Psoas muscle (tissue), 7 donors: ENCODE measurements at regions not wholly inside any gene's neighbourhood (a gene's known extent, or its start where the extent isn't known, plus 50 kb on each side); places are given as distances from the start of the nearest gene placed in this dataset.

Experiments
- ATAC-seq, 4 donors: fragments of 200-7000 bp; cut with Tn5 transposase; one replicate each; pipeline ENCODE4 v1.9.1; 2020; ENCODE audit warnings: moderate library complexity in 3 of 4, mild to moderate bottlenecking in 2 of 4
- DNase-seq, 2 donors: peaks; one replicate each; pipeline ENCODE4 v3.0.0-alpha.2; 2020
- H3K27ac ChIP-seq: fragments of 200-600 bp; one replicate; pipeline ENCODE4 v1.8.0; 2022
- H3K27me3 ChIP-seq, 3 donors: fragments of 200-600 bp in 1 of 3; one replicate each; pipeline versions ENCODE4 v1.6.1 to v1.8.0; 2013 to 2022; ENCODE audit warnings: low read length in 2 of 3, mild to moderate bottlenecking in 2 of 3, moderate library complexity in 1 of 3; ENCODE audit not compliant: insufficient read depth in 3 of 3
- H3K36me3 ChIP-seq, 2 donors: fragments of 200-600 bp in 1 of 2; one replicate each; pipeline versions ENCODE4 v1.6.1 to v1.8.0; 2013 to 2022; ENCODE audit warnings: low read depth in 1 of 2, mild to moderate bottlenecking in 1 of 2, moderate library complexity in 1 of 2; ENCODE audit not compliant: insufficient read depth in 1 of 2
- H3K4me1 ChIP-seq: fragments of 200-600 bp; one replicate; pipeline ENCODE4 v1.8.0; 2022
- H3K4me3 ChIP-seq: fragments of 200-600 bp; one replicate; pipeline ENCODE4 v1.8.0; 2022; ENCODE audit warnings: mild to moderate bottlenecking
- H3K9me3 ChIP-seq: fragments of 200-600 bp; one replicate; pipeline ENCODE4 v1.8.0; 2022
- WGBS, 3 donors: extraction: QIAGEN DNeasy Blood & Tissue Kit; methylation state at CpG; one replicate each; pipeline versions ENCODE4 v1.1.6 to v1.1.7; 2013; 5-methylcytosine and 5-hydroxymethylcytosine counted together
- intact Hi-C, 2 donors: fragments of 100-400 bp; cut with DNase I; formaldehyde crosslinking; loops; one replicate each; pipeline versions ENCODE4 v1.11.0 to v1.14.2; 2022
- TF ChIP-seq, protein P1 (sequence below): fragments of 200-600 bp; IDR thresholded peaks from one replicate; pipeline ENCODE4 v1.8.0; 2022; ENCODE audit warnings: antibody characterized with exemption
- donor health status: healthy with polysubstance abuse.
- donor health status: DM: no; HTN: no; CAD: no; lungs with moderate emphysema.
- donor health status: Bipolar disorder and iron deficiency.
- donor health status: healthy.
- donor health status: DM: yes; HTN: yes; CAD: no.
- donor health status: DM: no; HTN: no; CAD: no.
- donor health status: DM: yes; HTN: yes; CAD: no.

- no peaks in the 10 kb centered on the region for H3K9me3 ChIP-seq
- intact Hi-C loops: no loop called here
- H3K4me1 ChIP-seq: no peaks in the 10 kb centered on the region
- H3K4me3 ChIP-seq: no peak overlapping the region
- DNase-seq: peak in 1 of 2 donors; percentile 17
- no peaks in the 10 kb centered on the region for H3K36me3 ChIP-seq
- no peak for ATAC-seq
- no peak overlapping the region for H3K27ac ChIP-seq
- peaks cover 0 to 55% (median 12%) of the 10 kb centered on the region in 3 donors for H3K27me3 ChIP-seq
- TF ChIP-seq, protein P1, sequence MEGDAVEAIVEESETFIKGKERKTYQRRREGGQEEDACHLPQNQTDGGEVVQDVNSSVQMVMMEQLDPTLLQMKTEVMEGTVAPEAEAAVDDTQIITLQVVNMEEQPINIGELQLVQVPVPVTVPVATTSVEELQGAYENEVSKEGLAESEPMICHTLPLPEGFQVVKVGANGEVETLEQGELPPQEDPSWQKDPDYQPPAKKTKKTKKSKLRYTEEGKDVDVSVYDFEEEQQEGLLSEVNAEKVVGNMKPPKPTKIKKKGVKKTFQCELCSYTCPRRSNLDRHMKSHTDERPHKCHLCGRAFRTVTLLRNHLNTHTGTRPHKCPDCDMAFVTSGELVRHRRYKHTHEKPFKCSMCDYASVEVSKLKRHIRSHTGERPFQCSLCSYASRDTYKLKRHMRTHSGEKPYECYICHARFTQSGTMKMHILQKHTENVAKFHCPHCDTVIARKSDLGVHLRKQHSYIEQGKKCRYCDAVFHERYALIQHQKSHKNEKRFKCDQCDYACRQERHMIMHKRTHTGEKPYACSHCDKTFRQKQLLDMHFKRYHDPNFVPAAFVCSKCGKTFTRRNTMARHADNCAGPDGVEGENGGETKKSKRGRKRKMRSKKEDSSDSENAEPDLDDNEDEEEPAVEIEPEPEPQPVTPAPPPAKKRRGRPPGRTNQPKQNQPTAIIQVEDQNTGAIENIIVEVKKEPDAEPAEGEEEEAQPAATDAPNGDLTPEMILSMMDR: no peak
- WGBS, 3 donors: 65 to 78% (median 78%) methylated on average over 20 of the region's 20 CpGs
Measured at GRCh38 chr1:10889650-10890353, 93.4 kb upstream of the CASZ1 start.

DNA sequence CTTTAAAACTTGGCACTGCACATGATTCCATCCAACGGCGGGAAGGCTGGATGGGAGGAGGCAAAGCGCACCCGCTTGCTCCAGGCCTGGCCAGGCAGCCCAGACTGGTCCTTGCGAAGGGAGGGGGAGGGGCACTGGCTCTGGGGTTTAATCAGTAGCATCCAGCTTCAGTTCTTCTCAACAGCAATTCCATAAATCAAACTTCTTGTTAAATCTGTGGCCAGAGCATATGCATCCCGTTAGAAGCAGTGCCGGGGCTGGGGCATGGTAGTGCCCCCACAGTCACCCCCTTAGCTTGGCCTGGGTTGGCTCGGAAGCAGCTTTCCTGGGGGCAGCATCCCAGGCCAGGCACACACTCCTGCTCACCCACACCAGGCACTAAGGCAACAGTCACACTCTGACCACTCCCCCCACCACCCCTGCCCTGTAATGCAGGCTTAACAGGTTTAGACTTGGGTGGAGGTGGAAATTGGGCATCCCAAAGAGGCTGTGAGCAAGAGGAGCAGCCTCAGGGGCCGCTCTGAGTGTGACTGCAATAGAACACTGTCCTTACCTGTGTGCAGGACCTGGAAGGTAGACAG lies 94.1 kb upstream of the CASZ1 start:
- Histone ChIP-seq H3K27ac (no peak overlapping the region), H3K27me3 (peaks cover 0 to 47% (median 12%) of the 10 kb centered on the region in 3 donors), H3K9me3 (no peaks in the 10 kb centered on the region), H3K4me3 (no peak overlapping the region), H3K36me3 (no peaks in the 10 kb centered on the region), H3K4me1 (no peaks in the 10 kb centered on the region)
- ATAC-seq (no peak), DNase-seq (peak in 1 of 2 donors; percentile 14)
- intact Hi-C loops: no loop called here
- WGBS, 3 donors: 56 to 65% (median 60%) methylated on average over 7 to 9 of the region's 9 CpGs
- TF ChIP-seq, protein P1: no peak

DNA sequence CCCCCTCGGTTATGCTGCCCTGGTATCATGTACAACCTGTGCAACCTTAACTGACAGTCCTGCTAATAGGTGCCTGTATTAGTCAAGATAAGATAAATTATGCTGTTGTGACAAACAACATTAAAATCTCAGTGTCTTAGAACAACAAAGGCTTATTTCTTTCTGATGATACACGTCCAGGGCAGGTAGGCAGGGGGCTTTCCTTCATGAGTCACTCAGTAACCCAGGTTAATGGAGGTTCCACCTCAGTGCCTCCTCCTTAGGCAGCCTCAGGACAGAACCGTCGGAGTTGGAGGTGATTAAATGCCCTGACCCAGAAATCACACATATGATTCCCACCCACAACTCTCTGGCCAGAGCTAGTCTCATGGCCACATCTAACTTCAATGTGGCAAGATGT lies 94.6 kb upstream of the CASZ1 start:
- H3K9me3 ChIP-seq: no peaks in the 10 kb centered on the region
- intact Hi-C loops: no loop called here
- H3K27me3 ChIP-seq: peaks cover 0 to 47% (median 12%) of the 10 kb centered on the region in 3 donors
- no peak overlapping the region for H3K27ac ChIP-seq
- TF ChIP-seq, protein P1: no peak
- H3K4me3 ChIP-seq: no peak overlapping the region
- H3K36me3 ChIP-seq: no peaks in the 10 kb centered on the region
- WGBS, 3 donors: 63 to 74% (median 72%) methylated on average over 4 of the region's 4 CpGs
- DNase-seq (no peak), ATAC-seq (no peak)
- H3K4me1 ChIP-seq: no peaks in the 10 kb centered on the region

GRCh38 chr1:10892138-10893065 lies 96.0 kb upstream of the CASZ1 start:
- DNase-seq: no peak
- TF ChIP-seq, protein P1: no peak
- H3K9me3 ChIP-seq: no peaks in the 10 kb centered on the region
- 85 to 93% (median 86%) methylated on average over 5 of the region's 5 CpGs for WGBS, 3 donors
- no peak for ATAC-seq
- H3K4me3 ChIP-seq: no peak overlapping the region
- no peaks in the 10 kb centered on the region for H3K36me3 ChIP-seq
- peaks cover 0 to 39% (median 10%) of the 10 kb centered on the region in 3 donors for H3K27me3 ChIP-seq
- no peaks in the 10 kb centered on the region for H3K4me1 ChIP-seq
- no peak overlapping the region for H3K27ac ChIP-seq
- intact Hi-C loops: no loop called here
